DND-41 (cell line): ENCODE measurements at regions not wholly inside any gene's neighbourhood (a gene's known extent, or its start where the extent isn't known, plus 50 kb on each side); places are given as distances from the start of the nearest gene placed in this dataset.

Experiments used
- ATAC-seq: fragments of 200-7000 bp; cut with Tn5 transposase; 3 replicates; pipeline ENCODE4 v1.9.1; 2021; ENCODE audit warnings: low read depth; ENCODE audit not compliant: insufficient read depth
- DNase-seq: peaks from one replicate; pipeline ENCODE4 v3.0.0-alpha.2; 2020
- H2AFZ ChIP-seq: 2 replicates; pipeline ENCODE4 v1.6.0; 2012; ENCODE audit warnings: low read depth, low read length
- H3K27ac ChIP-seq: 2 replicates; pipeline ENCODE4 v1.5.1; 2012; ENCODE audit warnings: low read length, inconsistent platforms
- H3K27me3 ChIP-seq: fragments of 200-600 bp; sonication (generic); 2 replicates; pipeline ENCODE4 v1.6.0; 2012; ENCODE audit warnings: low read length, mild to moderate bottlenecking, inconsistent platforms; ENCODE audit not compliant: insufficient read depth, poor library complexity
- H3K36me3 ChIP-seq: 2 replicates; pipeline ENCODE4 v1.5.1; 2012; ENCODE audit warnings: low read length, inconsistent platforms; ENCODE audit not compliant: insufficient read depth
- H3K4me1 ChIP-seq: 2 replicates; pipeline ENCODE4 v1.5.1; 2012; ENCODE audit warnings: mild to moderate bottlenecking, low read length; ENCODE audit not compliant: insufficient read depth
- H3K4me2 ChIP-seq: 2 replicates; pipeline ENCODE4 v1.6.0; 2012; ENCODE audit warnings: mild to moderate bottlenecking, moderate library complexity, low read length, inconsistent platforms; ENCODE audit not compliant: insufficient read depth
- H3K4me3 ChIP-seq, 2 experiments: fragments of 200-600 bp in 1 of 2; shearing (Covaris generic) in 1 of 2; 2 replicates each; pipeline ENCODE4 v1.5.1; 2012 to 2016; ENCODE audit warnings: inconsistent platforms in 2 of 2, low read length in 2 of 2, mild to moderate bottlenecking in 2 of 2, low read depth in 1 of 2, moderate library complexity in 1 of 2
- H3K79me2 ChIP-seq: 2 replicates; pipeline ENCODE4 v1.6.0; 2012; ENCODE audit warnings: low read length, inconsistent platforms; ENCODE audit not compliant: insufficient read depth
- H3K9ac ChIP-seq: 2 replicates; pipeline ENCODE4 v1.6.0; 2012; ENCODE audit warnings: low read depth, mild to moderate bottlenecking, inconsistent platforms, low read length, moderate library complexity
- H3K9me3 ChIP-seq: 2 replicates; pipeline ENCODE4 v1.5.1; 2012; ENCODE audit warnings: low read length, moderate library complexity, mild to moderate bottlenecking, inconsistent platforms; ENCODE audit not compliant: insufficient read depth, severe bottlenecking
- H4K20me1 ChIP-seq: 2 replicates; pipeline ENCODE4 v1.6.0; 2012; ENCODE audit warnings: low read length; ENCODE audit not compliant: insufficient read depth
- EZH2 ChIP-seq: IDR thresholded peaks from 3 replicates; pipeline ENCODE4 v1.6.1; 2012; ENCODE audit warnings: borderline replicate concordance, low read depth, mild to moderate bottlenecking, moderate library complexity, low read length, inconsistent platforms; ENCODE audit not compliant: severe bottlenecking
- TF ChIP-seq, protein P1 (sequence below): IDR thresholded peaks from 2 replicates; pipeline ENCODE4 v1.5.1; 2012; ENCODE audit warnings: borderline replicate concordance, low read length, moderate library complexity, mild to moderate bottlenecking; ENCODE audit not compliant: poor library complexity, severe bottlenecking; ENCODE audit errors: extremely low read depth

DNA sequence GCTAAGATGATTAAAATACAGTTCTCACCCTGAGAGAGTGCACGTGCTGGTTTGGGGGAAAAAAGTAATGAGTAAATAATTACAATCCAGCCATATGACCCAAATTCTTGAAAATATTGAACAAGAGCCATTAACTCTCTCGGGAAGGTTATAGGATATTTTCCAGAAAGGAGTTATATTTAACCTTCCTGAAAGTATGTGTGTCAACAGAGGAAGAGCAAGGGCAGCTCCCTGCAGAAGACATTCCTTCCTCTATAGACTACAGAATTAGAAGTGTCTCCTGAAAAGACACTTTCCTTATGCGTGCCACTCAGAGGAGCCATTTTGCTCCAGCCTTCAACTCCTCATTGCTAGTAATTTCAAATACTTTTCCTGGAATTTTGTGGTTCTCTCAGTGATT, 648.7 kb downstream of the USP25 start:
- no peak for TF ChIP-seq EZH2
- TF ChIP-seq, protein P1, sequence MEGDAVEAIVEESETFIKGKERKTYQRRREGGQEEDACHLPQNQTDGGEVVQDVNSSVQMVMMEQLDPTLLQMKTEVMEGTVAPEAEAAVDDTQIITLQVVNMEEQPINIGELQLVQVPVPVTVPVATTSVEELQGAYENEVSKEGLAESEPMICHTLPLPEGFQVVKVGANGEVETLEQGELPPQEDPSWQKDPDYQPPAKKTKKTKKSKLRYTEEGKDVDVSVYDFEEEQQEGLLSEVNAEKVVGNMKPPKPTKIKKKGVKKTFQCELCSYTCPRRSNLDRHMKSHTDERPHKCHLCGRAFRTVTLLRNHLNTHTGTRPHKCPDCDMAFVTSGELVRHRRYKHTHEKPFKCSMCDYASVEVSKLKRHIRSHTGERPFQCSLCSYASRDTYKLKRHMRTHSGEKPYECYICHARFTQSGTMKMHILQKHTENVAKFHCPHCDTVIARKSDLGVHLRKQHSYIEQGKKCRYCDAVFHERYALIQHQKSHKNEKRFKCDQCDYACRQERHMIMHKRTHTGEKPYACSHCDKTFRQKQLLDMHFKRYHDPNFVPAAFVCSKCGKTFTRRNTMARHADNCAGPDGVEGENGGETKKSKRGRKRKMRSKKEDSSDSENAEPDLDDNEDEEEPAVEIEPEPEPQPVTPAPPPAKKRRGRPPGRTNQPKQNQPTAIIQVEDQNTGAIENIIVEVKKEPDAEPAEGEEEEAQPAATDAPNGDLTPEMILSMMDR = no peak
- H3K4me1 ChIP-seq = no peaks in the 10 kb centered on the region
- no peak overlapping the region for H3K4me2 ChIP-seq
- H2AFZ ChIP-seq = no peak overlapping the region
- no peak overlapping the region for H3K4me3 ChIP-seq
- H3K9me3 ChIP-seq = no peaks in the 10 kb centered on the region
- H3K27ac ChIP-seq = no peak overlapping the region
- no peak overlapping the region for H3K9ac ChIP-seq
- ATAC-seq (no peak), DNase-seq (no peak)
- H3K36me3 ChIP-seq = no peaks in the 10 kb centered on the region
- no peaks in the 10 kb centered on the region for H4K20me1 ChIP-seq
- no peaks in the 10 kb centered on the region for H3K79me2 ChIP-seq
- H3K27me3 ChIP-seq = no peaks in the 10 kb centered on the region

DNA sequence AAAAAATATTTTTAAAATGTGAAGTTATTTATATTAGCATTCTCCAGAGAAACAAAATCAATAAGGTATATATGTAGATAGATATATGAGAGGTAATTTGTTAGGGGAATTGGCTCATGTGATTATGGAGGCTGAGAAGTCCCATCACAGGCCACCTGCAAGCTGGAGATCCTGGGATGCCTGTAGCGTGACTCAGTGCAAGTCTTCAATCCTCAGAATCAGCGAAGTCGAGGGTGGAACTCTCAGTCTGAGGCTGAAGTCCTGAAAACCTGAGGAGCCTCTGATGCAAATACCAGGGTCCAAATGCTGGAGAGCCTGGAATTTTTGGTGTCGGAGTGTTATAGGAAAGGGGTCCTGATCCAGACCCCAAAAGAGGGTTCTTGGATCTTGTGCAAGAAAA, 658.5 kb downstream of the USP25 start:
- Histone ChIP-seq H3K27ac (no peak overlapping the region), H3K4me2 (no peak overlapping the region), H3K4me1 (no peaks in the 10 kb centered on the region), H3K27me3 (no peaks in the 10 kb centered on the region), H3K9ac (no peak overlapping the region), H3K36me3 (no peaks in the 10 kb centered on the region), H3K79me2 (no peaks in the 10 kb centered on the region), H4K20me1 (no peaks in the 10 kb centered on the region), H2AFZ (no peak overlapping the region), H3K4me3 (no peak overlapping the region), H3K9me3 (no peaks in the 10 kb centered on the region)
- TF ChIP-seq EZH2 = no peak
- TF ChIP-seq, protein P1 = no peak
- DNase-seq (no peak), ATAC-seq (no peak)

DNA sequence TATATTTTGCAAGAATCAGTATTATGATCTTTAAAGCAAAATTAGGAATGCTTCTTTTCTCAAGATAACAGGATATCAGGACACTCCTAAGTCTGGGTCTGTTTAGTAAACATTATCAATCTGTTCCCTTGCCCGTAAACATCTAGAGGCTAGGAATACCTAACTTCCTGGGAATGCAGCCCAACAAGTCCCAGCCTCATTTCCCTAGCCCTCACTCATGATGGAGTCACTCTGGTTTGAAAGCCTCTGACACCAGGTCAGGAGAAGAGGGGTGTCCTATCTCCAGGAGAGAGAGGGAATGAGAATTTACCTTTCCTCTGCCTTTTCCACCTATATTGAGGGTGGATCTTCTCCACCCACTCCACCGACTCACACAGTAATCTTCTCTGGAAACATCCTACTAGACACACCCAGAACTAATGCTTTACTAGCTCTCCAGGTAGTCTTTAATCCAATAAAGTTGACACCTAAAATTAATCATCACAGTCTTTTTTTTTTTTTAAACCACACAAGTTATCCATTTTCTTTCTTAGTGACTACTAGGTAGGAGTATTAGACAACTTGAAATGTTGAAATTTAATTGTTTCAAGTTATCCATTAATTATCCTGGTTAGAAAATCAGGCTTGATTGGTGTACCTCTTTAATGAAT, 659.3 kb downstream of the USP25 start:
- no peak overlapping the region for H3K9ac ChIP-seq
- no peaks in the 10 kb centered on the region for H3K4me1 ChIP-seq
- no peak overlapping the region for H3K27ac ChIP-seq
- no peaks in the 10 kb centered on the region for H3K36me3 ChIP-seq
- no peak overlapping the region for H3K4me2 ChIP-seq
- H3K9me3 ChIP-seq = no peaks in the 10 kb centered on the region
- H2AFZ ChIP-seq = no peak overlapping the region
- DNase-seq (no peak), ATAC-seq (no peak)
- H3K27me3 ChIP-seq = no peaks in the 10 kb centered on the region
- no peaks in the 10 kb centered on the region for H4K20me1 ChIP-seq
- TF ChIP-seq EZH2 = no peak
- TF ChIP-seq, protein P1 = no peak
- H3K79me2 ChIP-seq = no peaks in the 10 kb centered on the region
- no peak overlapping the region for H3K4me3 ChIP-seq
